Large intestine (tissue), 3 donors: ENCODE measurements at regions not wholly inside any gene's neighbourhood (a gene's known extent, or its start where the extent isn't known, plus 50 kb on each side); places are given as distances from the start of the nearest gene placed in this dataset.

ENCODE experiments used
- DNase-seq, 2 donors: peaks; one replicate each; pipeline versions ENCODE4 v3.0.0 to v3.0.0-alpha.2; 2013
- H3K27ac ChIP-seq: one replicate; pipeline ENCODE4 v1.5.1; 2013; ENCODE audit warnings: low read length
- H3K27me3 ChIP-seq: 2 replicates; pipeline ENCODE4 v1.6.1; 2013; ENCODE audit warnings: low read length; ENCODE audit not compliant: control insufficient read depth, insufficient read depth
- H3K36me3 ChIP-seq: 2 replicates; pipeline ENCODE4 v1.6.1; 2013; ENCODE audit warnings: low read length; ENCODE audit not compliant: control insufficient read depth, insufficient read depth
- H3K4me1 ChIP-seq: one replicate; pipeline ENCODE4 v1.6.1; 2013; ENCODE audit warnings: low read length; ENCODE audit not compliant: control insufficient read depth, insufficient read depth
- H3K4me3 ChIP-seq: one replicate; pipeline ENCODE4 v1.5.1; 2013; ENCODE audit warnings: low read length
- H3K9me3 ChIP-seq: one replicate; pipeline ENCODE4 v1.6.1; 2013; ENCODE audit warnings: mild to moderate bottlenecking, low read depth, low read length, moderate library complexity; ENCODE audit not compliant: control insufficient read depth
- WGBS: methylation state at CpG from one replicate; pipeline ENCODE4 v1.1.5; 2013; ENCODE audit warnings: low lambda C conversion rate; ENCODE audit not compliant: insufficient coverage; 5-methylcytosine and 5-hydroxymethylcytosine counted together

DNA sequence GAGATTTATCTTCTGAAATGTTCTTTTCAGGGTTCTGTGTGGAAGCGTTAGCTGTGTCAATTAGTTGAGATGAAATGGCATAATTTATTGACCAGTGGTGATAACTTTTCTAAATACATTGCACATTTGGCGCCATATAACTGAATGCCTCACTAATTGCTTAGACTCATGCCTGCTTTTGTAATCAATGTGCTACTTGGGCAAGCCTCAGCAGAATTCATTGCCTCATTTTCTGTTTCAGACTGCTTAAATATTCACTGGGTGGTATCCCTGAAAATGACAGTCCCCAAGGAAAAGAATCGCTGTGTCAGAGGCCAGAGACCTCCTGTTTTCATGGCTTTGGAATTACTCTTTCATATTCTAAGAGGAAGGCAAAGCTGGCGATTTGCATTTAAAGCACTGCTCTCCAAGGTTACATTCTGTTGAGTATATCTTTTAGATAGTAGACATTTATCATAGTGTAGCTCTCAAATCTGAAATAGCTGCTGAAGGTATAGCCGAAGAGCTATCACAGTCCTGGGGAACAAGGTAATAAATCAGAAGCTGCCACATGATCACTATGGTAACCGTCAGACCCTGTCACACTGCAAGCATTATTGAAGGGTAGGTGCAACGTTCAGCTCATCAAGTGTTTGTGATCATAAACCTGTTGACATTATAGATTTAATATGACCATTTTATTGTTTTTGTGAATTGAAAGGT, 297.3 kb upstream of the E2F7 start:
- Histone ChIP-seq H3K4me1 (peaks cover 5% of the 10 kb centered on the region), H3K9me3 (no peaks in the 10 kb centered on the region), H3K4me3 (no peak overlapping the region), H3K27ac (no peak overlapping the region), H3K36me3 (no peaks in the 10 kb centered on the region), H3K27me3 (no peaks in the 10 kb centered on the region)
- WGBS = no CpG with 5 or more reads among the region's 7 CpGs
- DNase-seq = peak; percentile 23 to 61

DNA sequence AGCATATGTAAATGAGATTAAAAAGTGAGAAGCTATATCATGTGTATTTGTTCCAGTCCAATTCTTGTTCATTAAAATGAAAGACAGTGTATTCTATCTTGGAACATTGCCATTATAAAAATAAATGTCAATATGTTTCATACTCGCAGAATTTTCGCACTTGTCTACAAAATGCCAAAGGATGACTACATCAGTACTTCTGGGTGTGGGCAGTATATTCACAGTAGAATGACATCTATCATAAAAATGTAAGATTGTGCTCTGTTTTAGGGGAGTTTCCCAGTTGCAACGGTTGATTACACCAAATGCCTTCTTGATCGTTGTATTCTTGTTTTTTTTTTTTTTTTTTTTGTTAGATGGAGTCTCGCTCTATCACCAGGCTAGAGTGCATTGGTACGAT, 292.3 kb upstream of the E2F7 start:
- H3K9me3 ChIP-seq = no peaks in the 10 kb centered on the region
- peaks cover 5% of the 10 kb centered on the region for H3K4me1 ChIP-seq
- DNase-seq = no peak
- H3K27ac ChIP-seq = no peak overlapping the region
- no peak overlapping the region for H3K4me3 ChIP-seq
- no CpG with 5 or more reads among the region's 6 CpGs for WGBS
- H3K27me3 ChIP-seq = no peaks in the 10 kb centered on the region
- no peaks in the 10 kb centered on the region for H3K36me3 ChIP-seq

DNA sequence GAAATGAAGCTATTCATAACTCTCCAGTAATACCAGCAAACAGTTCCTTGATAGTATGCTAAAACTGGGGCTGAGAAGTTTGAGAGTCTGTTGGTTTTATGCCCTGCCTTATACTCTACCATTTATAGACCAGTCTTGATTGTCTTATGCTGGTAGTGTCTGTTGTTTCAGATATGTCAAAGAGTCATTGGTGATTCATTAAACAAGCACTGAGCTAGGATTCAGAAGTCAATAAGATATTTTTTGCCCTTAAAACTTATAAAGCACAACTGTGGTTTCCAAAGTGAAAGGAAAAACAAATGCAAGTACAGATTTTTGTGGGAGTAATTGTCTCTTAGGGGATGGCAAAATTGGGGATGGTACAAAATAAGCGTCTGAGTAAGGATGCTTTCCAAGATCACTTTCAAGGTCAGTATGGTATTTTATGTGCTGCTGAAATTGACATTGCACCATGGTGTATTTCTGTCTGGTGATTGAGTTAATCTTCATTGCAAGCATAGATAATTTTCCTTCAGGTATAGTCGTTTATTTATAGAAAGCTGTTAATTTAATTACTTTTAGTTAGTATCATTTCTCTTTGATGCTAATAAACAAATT, 289.5 kb upstream of the E2F7 start:
- WGBS = 50% methylated on average over 2 of the region's 2 CpGs
- no peak overlapping the region for H3K27ac ChIP-seq
- no peaks in the 10 kb centered on the region for H3K9me3 ChIP-seq
- H3K4me1 ChIP-seq = peaks cover 8% of the 10 kb centered on the region
- no peak overlapping the region for H3K4me3 ChIP-seq
- DNase-seq = no peak
- H3K36me3 ChIP-seq = no peaks in the 10 kb centered on the region
- no peaks in the 10 kb centered on the region for H3K27me3 ChIP-seq

DNA sequence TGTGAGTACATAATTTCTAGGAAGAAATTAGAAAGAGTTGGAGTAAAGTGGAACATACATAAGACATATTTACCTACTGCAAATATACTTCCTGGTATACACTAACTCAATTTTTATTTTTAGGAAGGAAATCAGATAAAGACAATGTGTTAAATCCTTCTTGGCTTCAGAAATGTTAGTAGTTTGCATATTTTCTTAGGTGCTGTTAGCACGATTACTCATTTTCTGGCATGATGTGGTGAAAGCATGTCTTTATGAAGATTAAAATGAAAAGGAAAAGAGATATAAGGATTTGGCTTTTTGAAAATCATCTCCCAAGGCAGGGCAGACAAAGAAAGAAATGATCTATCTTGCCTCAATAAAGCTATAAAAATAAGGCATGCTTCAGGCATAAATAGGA, 287.6 kb upstream of the E2F7 start:
- peaks cover 11% of the 10 kb centered on the region for H3K4me1 ChIP-seq
- no peak overlapping the region for H3K4me3 ChIP-seq
- no peaks in the 10 kb centered on the region for H3K9me3 ChIP-seq
- H3K27me3 ChIP-seq = no peaks in the 10 kb centered on the region
- DNase-seq = no peak
- WGBS = no CpG with 5 or more reads among the region's 1 CpG
- H3K36me3 ChIP-seq = no peaks in the 10 kb centered on the region
- no peak overlapping the region for H3K27ac ChIP-seq

DNA sequence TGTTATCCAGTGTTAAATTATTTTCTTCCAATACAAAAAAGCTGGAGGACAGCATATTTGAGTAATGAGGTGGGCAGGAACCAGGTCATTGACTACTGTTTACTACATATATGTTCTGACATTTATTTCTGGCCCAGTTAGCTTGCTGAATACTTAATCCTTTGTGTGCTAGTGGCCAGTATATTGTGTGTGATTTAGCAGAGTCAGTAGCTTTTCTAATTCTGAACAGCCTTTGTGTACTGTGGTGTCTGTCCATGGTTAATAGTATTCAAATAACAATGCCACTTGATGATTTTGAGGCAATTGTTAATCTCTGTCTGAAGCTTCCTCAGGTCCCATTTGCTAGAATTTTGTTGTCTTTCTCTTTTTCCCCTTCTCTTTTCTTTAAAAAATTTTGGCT, 286.5 kb upstream of the E2F7 start:
- DNase-seq = no peak
- Histone ChIP-seq H3K27me3 (no peaks in the 10 kb centered on the region), H3K9me3 (no peaks in the 10 kb centered on the region), H3K27ac (no peak overlapping the region), H3K4me1 (peaks cover 11% of the 10 kb centered on the region), H3K36me3 (no peaks in the 10 kb centered on the region), H3K4me3 (no peak overlapping the region)

DNA sequence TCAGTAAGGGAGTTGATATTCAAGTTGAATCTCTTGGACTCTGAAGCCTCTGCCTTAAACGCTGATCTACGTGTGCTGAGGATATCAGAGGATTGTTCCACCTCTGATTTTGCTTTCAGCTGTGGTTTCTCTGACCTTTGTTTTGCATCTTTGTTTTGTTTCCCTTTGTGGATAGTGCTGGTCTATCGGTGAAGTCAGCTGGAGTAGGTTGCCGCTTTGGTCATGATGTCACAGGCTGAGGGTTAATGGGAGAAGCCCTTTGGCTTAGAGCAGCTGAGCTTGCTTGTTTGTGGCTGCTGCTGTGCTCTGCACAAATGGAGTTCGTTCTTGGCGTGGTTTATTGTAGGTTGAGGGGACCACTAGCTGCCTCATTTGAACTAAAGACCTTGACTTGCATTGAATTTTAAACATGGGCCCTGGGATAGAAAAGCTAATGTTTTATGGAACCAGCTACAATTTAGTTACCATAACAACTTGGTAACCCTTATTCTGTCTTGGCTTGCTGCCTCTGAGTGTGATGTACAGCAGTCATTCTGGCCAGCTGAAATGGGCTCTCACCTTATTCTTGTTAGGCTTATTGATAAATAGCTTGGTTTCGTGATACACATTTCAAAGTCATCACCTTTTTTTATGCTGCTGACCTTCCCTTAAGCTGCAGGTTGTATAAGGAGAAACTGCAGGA, 284.5 kb upstream of the E2F7 start:
- H3K4me3 ChIP-seq = peak overlapping the region; percentile 5
- WGBS = no CpG with 5 or more reads among the region's 7 CpGs

DNA sequence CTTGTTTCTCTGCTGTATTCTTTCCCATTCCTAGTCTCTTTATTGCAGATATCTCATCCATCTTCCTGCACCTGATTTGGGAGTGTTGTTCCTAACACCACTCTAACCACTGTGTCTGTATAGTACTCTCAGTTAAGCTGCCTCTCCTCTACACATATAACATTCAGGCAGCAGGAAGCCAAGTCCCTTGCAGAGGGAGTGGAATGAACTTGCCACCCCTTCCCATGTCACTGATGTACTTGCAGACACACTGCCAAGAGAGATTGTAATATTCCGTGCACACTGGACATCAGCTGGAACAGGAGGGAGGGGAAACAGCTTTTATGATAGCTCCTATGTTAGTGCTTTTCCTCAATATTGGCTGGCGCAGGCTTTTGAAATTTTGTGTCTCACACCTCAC, 281.6 kb upstream of the E2F7 start:
- Histone ChIP-seq H3K27ac (no peak overlapping the region), H3K36me3 (no peaks in the 10 kb centered on the region), H3K27me3 (no peaks in the 10 kb centered on the region), H3K9me3 (no peaks in the 10 kb centered on the region), H3K4me3 (no peak overlapping the region), H3K4me1 (peaks cover 11% of the 10 kb centered on the region)
- DNase-seq = no peak
- WGBS = no CpG with 5 or more reads among the region's 2 CpGs

More for the DNA sequence above, 284.5 kb upstream of the E2F7 start:
- Histone ChIP-seq H3K9me3 (no peaks in the 10 kb centered on the region), H3K27ac (peak overlapping the region; percentile 56), H3K4me1 (peaks cover 11% of the 10 kb centered on the region), H3K36me3 (no peaks in the 10 kb centered on the region), H3K27me3 (no peaks in the 10 kb centered on the region)
- peak; percentile 64 to 89 for DNase-seq

DNA sequence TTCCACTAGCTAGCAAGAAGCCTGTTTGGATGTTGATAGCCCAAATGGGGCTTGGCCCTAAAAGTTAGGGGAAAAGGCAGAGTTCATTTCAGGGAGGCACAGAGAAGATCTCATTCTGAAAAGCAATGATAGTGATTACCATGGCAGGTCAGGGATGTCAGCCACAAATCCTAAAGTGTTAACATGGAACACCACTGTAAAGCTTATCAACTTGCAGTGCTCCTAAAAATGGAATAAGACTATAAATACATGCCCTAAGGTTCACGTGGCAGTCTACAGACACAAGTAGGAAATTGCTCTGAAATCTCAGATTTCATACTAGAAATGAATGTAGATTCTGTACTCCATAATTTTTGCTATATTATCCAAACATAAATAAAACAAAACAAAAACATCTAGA, 280.0 kb upstream of the E2F7 start:
- Histone ChIP-seq H3K4me1 (peaks cover 8% of the 10 kb centered on the region), H3K36me3 (no peaks in the 10 kb centered on the region), H3K9me3 (no peaks in the 10 kb centered on the region), H3K27ac (no peak overlapping the region), H3K4me3 (no peak overlapping the region), H3K27me3 (no peaks in the 10 kb centered on the region)
- DNase-seq = no peak
- 33% methylated on average over 1 of the region's 1 CpG for WGBS

DNA sequence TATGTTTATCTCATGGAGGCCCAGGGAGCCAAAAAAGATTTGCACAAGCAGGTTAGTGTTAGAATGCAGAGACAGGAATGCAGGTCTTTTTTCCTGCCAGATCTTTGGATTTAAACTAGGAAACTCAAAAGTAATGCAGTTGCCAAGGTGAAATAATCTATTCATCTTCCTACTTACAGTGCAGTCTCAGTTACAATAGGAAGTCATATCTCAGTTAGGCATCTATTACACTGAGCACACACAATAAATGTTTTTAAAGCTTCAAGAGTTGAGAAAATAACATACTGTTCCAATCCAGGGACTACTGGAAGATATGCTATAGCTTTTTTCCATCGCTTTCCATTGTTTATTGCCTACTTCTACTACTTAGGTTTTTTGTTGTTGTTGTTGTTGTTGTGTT, 279.3 kb upstream of the E2F7 start:
- Histone ChIP-seq H3K4me3 (no peak overlapping the region), H3K27me3 (no peaks in the 10 kb centered on the region), H3K9me3 (no peaks in the 10 kb centered on the region), H3K36me3 (no peaks in the 10 kb centered on the region), H3K4me1 (peaks cover under 1% of the 10 kb centered on the region), H3K27ac (no peak overlapping the region)
- 83% methylated on average over 1 of the region's 1 CpG for WGBS
- DNase-seq = no peak

DNA sequence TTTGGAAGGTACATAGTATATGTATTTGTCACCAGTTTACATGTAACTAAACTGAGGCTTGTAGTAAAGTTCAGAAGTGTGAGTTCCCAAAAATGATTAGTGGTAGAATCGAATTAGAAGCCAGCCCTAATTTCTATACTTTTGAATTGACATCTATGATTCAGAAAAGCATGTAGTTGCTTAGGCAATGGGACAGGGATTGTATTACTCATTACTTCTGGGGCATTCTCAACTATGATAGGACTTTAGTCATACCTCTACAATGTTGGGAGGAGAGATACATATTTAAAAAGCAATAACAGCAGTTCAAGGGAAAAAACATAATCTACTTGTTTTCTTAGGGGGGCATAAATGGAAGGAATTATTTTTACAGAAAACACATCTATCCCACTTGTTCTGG, 277.9 kb upstream of the E2F7 start:
- Histone ChIP-seq H3K4me3 (no peak overlapping the region), H3K36me3 (no peaks in the 10 kb centered on the region), H3K27me3 (no peaks in the 10 kb centered on the region), H3K4me1 (peaks cover under 1% of the 10 kb centered on the region), H3K27ac (no peak overlapping the region), H3K9me3 (no peaks in the 10 kb centered on the region)
- DNase-seq = no peak
- 100% methylated on average over 1 of the region's 1 CpG for WGBS
